Breast epithelium (tissue), 3 donors: ENCODE measurements at regions not wholly inside any gene's neighbourhood (a gene's known extent, or its start where the extent isn't known, plus 50 kb on each side); places are given as distances from the start of the nearest gene placed in this dataset.

Experiments
- POLR2A ChIP-seq: fragments of 450-650 bp; IDR thresholded peaks from one replicate; pipeline ENCODE4 v1.6.1; 2016; ENCODE audit warnings: antibody characterized with exemption, mild to moderate bottlenecking, moderate library complexity
- TF ChIP-seq, protein P1 (sequence below), 3 donors: fragments of 450-650 bp; IDR thresholded peaks; one replicate each; pipeline ENCODE4 v1.5.1; 2016 to 2017; ENCODE audit warnings: antibody characterized with exemption in 3 of 3, mild to moderate bottlenecking in 3 of 3, moderate library complexity in 3 of 3

DNA sequence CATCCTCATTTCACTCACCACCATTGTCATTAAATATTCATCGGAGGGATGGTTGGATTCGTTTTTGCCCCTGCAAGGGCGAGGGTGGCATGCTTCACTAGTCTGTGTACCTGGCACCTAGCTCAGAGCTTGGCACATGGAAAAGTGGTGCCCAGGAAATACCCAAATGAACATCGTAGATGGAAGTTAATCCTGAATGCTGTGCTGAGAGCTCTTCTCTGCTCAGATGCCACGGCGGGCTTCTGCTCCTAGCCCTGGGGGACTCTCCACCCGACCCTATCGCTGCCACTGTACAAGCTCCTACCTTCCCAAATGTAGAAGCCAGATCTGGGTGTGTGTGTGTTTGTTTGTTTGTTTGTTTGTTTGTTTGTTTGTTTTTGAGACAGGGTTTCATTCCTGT, 113.0 kb upstream of the ZNF507 start:
- TF ChIP-seq, protein P1, sequence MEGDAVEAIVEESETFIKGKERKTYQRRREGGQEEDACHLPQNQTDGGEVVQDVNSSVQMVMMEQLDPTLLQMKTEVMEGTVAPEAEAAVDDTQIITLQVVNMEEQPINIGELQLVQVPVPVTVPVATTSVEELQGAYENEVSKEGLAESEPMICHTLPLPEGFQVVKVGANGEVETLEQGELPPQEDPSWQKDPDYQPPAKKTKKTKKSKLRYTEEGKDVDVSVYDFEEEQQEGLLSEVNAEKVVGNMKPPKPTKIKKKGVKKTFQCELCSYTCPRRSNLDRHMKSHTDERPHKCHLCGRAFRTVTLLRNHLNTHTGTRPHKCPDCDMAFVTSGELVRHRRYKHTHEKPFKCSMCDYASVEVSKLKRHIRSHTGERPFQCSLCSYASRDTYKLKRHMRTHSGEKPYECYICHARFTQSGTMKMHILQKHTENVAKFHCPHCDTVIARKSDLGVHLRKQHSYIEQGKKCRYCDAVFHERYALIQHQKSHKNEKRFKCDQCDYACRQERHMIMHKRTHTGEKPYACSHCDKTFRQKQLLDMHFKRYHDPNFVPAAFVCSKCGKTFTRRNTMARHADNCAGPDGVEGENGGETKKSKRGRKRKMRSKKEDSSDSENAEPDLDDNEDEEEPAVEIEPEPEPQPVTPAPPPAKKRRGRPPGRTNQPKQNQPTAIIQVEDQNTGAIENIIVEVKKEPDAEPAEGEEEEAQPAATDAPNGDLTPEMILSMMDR (IDR thresholded peaks at IDR 0.05), result no peak
- no peak for TF ChIP-seq POLR2A
